ENCODE measurements at regions not wholly inside any gene's neighbourhood (a gene's known extent, or its start where the extent isn't known, plus 50 kb on each side); places are given as distances from the start of the nearest gene placed in this dataset.

DNA sequence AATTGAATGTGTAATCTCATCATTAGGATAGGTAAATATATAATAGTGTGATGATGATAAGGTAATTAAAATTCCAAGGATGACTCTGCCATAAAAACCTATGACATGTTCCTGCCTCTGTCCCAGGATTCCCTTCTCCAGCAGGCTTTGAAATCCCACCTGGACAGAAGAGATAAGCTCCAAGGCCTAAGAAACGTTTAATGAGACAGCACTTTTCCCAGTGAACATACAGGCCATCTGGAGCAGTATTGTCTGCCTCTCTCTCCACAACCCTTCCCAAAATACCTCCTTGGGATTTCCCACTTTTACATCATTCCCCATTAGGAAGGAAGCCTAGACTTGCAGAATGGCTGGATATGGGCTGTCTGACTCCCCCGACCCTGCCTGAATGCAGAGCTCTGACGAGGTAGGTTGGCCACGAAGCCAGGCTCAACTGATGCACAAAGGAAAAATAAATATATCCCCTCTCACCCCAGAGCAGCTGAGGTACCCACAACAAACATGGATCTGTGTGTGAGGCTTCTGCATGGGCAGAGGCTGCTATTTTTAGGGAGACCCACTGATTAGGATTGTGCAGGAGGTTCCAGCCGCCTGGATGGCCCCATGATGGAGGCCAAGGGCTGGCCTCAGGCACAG is 71.0 kb downstream of the TMPRSS5 start:
- DNase-seq: no peak

DNA sequence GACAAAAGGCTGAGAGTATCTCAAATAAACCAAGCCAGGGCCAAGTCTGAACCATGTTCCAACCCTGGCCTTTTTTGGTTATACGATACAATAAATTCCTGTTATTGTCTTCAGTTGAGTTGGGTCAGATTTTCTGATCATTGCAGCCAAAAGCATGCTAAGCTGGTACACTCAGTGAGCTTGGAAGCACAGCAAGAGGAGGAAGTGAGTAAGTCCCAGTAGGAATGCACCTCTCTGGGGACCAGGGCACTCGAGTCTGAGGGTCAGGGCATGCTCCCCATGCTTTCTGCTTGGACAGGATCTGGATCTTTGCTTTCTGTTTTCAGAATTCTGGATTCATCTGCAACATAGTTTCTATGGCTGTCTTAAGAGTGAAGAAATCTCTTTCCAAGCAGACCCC is 73.1 kb downstream of the TMPRSS5 start:
- DNase-seq: no peak

DNA sequence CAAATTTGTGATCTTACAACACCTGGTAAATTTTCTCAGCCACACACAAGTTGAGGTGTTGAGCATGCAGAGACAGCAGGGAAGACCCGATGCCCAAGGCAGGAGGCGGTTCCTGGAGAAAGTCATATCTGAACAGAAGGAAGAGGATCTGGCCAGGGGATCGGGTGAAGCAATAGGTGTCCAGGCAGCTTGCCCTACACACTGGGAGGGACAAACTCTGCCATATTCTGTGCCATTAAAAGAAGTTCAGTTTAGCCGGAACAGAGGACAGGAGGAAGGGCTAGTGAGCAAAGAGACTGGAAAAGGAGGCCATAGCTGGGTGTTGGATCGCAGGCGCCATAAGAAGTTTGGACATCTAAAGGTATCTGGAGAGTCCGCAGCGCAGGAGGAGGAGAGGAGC is 76.5 kb downstream of the TMPRSS5 start:
- no peak for DNase-seq

DNA sequence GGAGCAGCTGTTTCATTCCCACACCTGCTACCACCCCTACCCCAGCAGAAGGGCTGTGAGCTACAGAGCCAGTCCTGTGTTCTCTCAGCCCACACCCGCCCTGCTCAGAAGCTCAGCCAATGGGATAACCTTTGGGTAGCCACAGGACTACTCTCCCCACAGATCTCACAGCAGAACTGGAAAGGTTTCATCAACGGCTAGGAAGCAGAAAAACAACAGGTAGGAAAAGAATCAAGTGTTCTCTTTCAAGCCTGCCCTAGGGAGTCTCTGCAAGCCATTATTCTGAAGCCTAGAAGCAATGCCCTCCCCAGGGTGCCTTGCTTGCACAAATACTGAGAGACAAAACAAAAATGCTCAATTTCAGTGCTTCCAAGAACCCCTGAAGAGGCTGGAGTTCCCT is 77.2 kb downstream of the TMPRSS5 start:
- no peak for DNase-seq

DNA sequence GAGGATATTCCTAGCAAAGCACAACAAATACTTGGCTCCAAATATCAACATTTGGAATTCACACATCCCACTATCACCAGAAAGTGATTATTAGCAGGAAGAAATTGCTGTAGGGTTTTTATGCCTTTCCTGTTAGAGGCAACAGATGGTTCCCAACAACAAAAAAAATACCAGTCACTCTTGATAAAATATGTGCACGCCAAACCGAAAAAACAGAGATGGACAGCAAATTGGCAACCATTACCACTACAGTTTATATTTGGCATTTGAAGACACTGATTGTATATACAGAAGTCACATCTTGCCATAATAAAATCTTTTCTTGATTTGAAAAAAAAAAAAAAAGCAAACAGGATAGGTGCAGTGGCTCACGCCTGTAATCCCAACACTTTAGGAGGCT is 78.2 kb downstream of the TMPRSS5 start:
- no peak for DNase-seq

DNA sequence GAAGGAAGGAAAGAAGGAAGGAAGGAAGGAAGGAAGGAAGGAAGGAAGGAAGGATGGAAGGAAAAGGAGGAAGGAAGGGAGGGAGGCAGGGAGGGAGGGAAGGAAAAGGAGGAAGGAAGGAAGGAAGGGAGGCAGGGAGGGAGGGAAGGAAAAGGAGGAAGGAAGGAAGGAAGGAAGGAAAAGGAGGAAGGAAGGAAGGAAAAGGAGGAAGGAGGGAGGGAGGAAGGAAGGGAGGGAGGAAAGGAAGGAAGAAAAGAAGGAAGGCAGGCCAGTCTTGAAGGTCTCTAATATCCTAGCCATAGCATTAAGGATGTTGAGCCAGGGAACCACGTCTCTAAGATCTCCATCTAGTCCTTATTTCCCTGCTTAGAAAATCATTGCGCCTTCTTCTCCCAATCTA is 78.8 kb downstream of the TMPRSS5 start:
- DNase-seq: no peak

DNA sequence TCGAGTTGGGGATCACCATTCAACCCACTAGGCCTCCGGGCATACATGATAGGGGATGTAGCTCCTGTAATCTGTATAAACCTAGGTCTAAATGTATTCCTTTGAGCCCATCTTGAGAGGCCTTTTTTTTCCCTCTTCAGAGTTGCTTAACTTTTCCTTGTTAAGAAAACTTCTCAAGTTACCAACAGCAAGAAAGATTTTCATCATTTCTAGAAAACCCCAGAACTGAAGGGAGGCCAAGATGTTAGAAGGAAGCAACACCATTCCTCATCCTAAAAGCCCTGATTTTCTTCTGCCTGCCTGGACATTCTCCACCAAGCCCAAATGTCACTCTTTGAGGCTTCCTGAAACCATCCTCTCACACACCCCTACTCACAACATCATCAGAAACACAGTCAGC is 79.4 kb downstream of the TMPRSS5 start:
- no peak for DNase-seq

DNA sequence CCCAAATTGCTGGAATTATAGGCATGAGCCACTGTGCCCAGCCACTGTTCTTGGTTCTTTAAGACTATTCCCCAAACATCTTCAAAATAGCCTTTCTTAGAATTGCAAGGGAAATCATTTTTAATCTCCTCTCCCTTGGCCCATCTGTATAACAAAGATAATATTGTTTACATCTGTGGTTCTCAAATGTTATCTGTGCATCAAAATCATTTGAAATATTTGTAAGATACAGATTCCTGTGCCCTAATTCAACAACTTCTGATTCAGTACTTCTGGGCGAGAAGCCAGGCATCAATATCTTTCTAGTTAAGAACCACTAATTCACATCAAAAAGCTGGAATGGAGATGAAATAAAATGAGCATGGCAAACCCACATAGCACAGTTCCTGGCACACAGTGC is 83.0 kb downstream of the TMPRSS5 start:
- DNase-seq: no peak

GRCh38 chr11:113618360-113618759 is 87.7 kb downstream of the TMPRSS5 start:
- DNase-seq: no peak

- DNase-seq: no peak
Observed at GRCh38 chr11:113615773-113616172, 90.3 kb downstream of the TMPRSS5 start.

DNA sequence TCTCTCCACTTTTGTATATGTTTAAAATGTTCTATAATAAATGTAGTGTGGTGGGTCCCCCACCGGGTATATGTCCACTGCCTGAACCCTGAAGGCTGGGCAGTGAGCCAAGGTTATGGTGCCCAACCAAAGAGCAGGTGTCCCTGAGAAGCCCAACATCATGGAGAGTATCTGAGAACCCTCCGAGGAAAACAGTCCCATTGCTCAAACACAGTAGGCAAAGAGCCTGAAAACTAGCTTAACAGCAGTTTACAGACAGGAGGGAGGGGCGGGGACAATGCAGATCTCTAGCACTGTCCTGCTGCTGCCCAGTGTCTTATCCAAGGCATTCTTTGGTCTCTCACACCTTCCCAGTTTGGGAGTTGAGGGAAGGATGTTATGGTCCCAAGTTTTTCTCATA is 91.0 kb downstream of the TMPRSS5 start:
- DNase-seq: peak; percentile 64

- DNase-seq: no peak
Observed at GRCh38 chr11:113614097-113614496, 92.0 kb downstream of the TMPRSS5 start.

GRCh38 chr11:113613619-113614018 is 92.5 kb downstream of the TMPRSS5 start:
- DNase-seq: no peak

GRCh38 chr11:113604186-113604585 is 101.9 kb downstream of the TMPRSS5 start:
- DNase-seq: no peak

DNA sequence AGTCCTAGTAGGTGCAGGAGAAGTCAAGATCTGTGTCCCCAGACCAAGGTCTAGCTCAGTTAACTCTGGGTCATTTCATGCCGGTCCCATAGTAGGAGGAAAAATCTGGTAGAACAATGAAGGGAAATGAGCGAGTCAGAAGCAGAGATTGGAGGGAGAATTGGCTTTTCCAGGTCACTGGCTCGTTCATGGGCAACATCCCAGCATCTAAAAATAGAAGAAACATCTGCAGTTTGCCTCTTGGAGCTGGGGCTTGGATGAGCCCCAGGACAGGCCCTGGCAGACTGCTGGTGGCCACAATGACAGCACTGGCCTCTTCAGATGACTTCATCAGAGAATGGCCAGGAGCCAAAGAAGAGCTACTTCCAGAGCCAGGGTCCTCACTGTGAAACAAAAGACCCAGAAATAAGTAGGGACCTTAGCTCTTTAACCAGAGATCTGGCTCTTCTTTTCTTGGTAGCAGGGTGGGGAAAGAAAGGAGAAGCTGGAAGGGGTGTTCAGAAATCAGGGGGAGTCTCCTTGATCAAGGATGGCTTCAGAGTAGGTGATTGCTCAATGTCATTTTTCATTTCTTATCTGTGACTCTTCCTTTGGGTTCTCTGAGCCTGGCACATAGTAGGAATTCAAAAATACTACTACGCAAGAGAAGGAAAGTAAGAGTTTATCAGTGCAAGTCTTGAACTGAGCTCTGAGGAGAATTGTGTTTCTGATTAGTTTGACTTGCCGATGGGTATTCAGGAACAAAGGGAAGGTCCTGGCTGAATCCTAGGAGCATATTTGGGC is 102.6 kb downstream of the TMPRSS5 start:
- DNase-seq: no peak

- no peak for DNase-seq
Observed at GRCh38 chr11:113602483-113602882, 103.6 kb downstream of the TMPRSS5 start.

GRCh38 chr11:113596658-113597057 is 109.5 kb downstream of the TMPRSS5 start:
- no peak for DNase-seq

DNA sequence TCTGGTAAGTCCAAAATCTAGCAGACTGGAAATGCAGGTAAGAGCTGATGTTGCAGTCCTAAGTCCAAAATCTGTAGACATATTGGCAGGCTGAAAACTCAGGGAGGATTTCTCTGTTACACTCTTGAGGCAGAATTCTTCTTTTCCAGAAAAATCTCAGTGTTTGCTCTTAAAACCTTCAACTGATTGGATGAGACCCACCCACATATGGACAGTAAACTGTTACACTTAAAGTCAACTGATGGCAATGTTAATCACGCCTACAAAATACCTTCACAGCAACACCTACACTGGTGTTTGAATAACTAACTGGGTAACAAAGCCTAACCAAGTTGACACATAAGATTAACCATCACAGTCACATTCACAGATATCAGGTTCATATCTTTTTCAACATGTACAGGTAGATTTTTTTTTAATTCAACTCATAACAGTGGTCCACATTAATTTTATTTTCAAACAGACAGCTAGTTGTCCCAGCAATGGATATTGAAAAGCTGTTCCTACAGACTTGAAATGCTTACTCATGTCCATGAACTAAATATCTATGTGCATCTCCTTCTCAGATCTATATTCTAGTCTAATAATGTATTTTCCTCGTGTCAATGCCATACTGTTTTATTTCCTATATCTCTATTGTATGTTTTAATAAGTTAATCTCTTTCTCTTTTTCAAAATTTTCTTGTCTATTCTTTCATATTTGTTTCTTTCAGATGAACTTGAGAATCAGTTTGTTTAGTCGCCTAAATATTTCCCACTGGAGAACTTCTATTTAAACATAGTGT is 110.1 kb downstream of the TMPRSS5 start:
- DNase-seq: no peak

DNA sequence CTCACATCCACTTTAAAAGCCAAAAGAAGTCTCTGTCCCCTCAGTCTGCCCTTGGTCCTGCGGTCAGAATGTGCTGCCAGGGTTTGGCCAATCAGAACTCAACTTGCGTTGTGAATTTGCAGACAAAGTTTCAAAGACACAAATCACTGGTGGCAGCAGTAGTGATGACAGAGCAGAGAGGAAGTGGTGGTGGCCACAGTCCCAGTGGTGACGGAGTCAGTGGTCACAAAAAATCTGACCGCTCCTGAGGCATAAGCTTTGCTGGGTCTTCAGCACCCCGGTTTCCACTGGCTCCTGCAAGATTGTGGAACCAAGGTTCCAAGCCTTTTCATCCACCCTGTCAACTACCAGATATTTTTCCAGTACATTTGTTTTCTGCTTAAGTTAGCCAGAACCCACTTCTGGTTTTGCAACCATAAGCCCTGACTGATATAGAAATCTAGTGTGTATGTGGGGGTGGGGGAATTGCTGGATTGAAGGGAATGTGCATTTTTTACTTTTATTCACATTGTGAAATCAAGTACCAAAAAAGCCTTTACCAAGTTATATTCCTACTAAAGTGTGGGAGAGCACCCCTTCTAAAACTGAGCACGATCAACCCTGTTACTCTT is 112.3 kb downstream of the TMPRSS5 start:
- DNase-seq: no peak

DNA sequence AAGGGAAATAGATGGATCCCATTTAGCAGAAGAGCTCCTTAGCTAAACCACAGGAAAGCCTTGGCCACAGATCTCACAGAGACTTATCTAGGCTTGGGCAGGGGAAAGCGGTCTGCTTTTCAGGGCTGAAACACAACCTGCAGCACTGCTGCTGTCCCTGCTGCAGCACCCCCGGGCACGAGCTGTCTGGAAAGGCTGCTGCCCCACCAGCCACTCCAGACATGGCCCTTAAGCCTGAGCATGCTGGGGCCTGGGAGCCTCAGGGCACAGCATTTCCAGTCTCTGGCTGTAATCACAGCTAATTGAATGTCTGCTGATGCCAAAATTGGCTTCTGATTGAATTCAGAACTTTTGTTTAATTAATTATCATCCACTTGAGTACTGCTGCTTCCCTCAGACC is 115.0 kb downstream of the TMPRSS5 start:
- no peak for DNase-seq

DNA sequence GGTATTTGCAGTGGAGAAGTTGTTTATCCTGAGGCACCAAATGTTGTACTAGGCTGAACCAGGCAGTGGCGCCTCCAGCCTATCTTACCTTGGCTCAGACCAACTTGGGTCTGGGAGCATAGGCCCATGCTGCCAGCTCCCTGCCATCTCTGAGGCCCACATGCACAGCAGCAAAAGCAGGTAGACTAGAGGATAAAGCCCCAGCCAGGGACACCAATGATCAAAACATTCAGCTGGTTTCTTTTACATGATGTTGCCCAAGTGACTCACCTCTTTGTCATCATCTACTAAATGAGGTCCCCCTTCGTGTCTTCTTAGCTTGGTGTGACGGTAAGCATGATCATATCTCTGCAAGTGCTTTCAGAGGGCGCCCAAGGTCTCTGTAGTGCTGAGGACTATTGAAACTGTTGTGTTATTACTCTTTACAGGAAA is 112.1 kb upstream of the DRD2 start:
- no peak for DNase-seq

DNA sequence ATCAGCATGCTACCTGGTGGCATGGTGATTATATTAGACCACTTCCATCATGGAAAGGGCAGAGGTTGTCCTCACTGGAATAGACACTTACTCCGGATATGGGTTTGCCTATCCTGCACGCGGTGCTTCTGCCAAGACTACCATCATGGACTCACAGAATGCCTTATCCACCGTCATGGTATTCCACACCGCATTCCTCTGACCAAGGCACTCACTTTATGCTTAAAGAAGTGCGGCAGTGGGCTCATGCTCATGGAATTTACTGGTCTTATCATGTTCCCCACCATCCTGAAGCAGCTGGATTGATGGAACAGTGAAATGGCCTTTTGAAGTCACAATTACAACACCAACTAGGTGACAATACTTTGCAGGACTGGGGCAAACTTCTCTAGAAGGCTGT is 109.2 kb upstream of the DRD2 start:
- DNase-seq: no peak

- DNase-seq: no peak
Observed at GRCh38 chr11:113581713-113582112, 106.5 kb upstream of the DRD2 start.

Measured in DMS153 (cell line).